Osteocyte (in vitro differentiated cells): ENCODE measurements at regions not wholly inside any gene's neighbourhood (a gene's known extent, or its start where the extent isn't known, plus 50 kb on each side); places are given as distances from the start of the nearest gene placed in this dataset.

Source experiments
- DNase-seq: peaks from one replicate; pipeline ENCODE4 v3.0.0; 2021; ENCODE audit warnings: mixed read lengths; ENCODE audit not compliant: unreplicated experiment; ENCODE audit errors: extremely low spot score
- H3K27ac Mint-ChIP-seq: one replicate; pipeline ENCODE4 v1.8.0; 2021; ENCODE audit warnings: mild to moderate bottlenecking, mixed read lengths; ENCODE audit not compliant: unreplicated experiment
- H3K27me3 Mint-ChIP-seq: one replicate; pipeline ENCODE4 v1.8.0; 2021; ENCODE audit warnings: mixed read lengths; ENCODE audit not compliant: unreplicated experiment
- H3K36me3 Mint-ChIP-seq: one replicate; pipeline ENCODE4 v1.8.0; 2021; ENCODE audit warnings: mixed read lengths; ENCODE audit not compliant: unreplicated experiment
- H3K4me1 Mint-ChIP-seq: one replicate; pipeline ENCODE4 v1.8.0; 2021; ENCODE audit warnings: mixed read lengths; ENCODE audit not compliant: unreplicated experiment
- H3K4me3 Mint-ChIP-seq: one replicate; pipeline ENCODE4 v1.8.0; 2021; ENCODE audit warnings: mild to moderate bottlenecking, moderate library complexity, mixed read lengths; ENCODE audit not compliant: unreplicated experiment
- H3K9me3 Mint-ChIP-seq: one replicate; pipeline ENCODE4 v1.8.0; 2021; ENCODE audit warnings: mixed read lengths; ENCODE audit not compliant: unreplicated experiment
- TF ChIP-seq, protein P1 (sequence below): fragments of 200-600 bp; sonication (generic); IDR thresholded peaks from 2 replicates; pipeline ENCODE4 v1.5.0; 2021; ENCODE audit warnings: antibody characterized with exemption, mild to moderate bottlenecking, moderate library complexity

DNA sequence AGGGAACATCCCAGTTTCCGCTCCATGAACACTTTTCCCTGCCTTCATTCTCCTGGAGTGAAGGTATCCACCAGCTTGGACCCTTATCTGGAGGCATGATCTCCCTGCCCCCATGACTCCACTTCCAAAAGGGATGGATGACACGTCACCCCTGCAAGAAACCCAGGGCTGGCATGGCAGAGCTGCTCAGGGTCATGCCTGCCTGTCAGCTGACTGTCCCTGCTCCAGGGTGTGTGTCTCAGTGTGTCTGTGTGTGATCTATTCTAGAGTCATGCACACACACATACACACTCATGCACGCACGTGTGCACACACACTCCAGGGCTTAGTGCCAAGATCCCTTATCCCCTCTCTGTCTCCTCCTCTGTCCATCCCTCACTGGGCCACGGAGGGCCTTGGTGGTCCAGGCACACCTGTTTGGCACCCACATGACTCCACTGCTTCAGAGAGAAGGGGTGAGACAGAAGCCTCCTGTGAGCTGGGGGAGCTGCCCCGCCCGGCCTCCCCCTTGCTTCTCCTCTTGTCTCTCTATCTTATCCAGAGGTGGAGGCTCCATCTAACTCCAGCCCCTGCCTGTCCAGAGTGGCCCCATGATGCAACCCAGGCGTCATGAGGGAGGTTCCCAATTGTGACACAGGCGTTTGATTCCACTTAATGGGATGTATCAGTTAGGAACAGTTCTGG is 290.9 kb downstream of the CDC5L start:
- Mint-ChIP-seq H3K4me1 (peaks cover 26% of the 10 kb centered on the region), H3K36me3 (no peaks in the 10 kb centered on the region), H3K27me3 (no peaks in the 10 kb centered on the region), H3K4me3 (no peak overlapping the region), H3K9me3 (no peaks in the 10 kb centered on the region), H3K27ac (no peak overlapping the region)
- TF ChIP-seq, protein P1, sequence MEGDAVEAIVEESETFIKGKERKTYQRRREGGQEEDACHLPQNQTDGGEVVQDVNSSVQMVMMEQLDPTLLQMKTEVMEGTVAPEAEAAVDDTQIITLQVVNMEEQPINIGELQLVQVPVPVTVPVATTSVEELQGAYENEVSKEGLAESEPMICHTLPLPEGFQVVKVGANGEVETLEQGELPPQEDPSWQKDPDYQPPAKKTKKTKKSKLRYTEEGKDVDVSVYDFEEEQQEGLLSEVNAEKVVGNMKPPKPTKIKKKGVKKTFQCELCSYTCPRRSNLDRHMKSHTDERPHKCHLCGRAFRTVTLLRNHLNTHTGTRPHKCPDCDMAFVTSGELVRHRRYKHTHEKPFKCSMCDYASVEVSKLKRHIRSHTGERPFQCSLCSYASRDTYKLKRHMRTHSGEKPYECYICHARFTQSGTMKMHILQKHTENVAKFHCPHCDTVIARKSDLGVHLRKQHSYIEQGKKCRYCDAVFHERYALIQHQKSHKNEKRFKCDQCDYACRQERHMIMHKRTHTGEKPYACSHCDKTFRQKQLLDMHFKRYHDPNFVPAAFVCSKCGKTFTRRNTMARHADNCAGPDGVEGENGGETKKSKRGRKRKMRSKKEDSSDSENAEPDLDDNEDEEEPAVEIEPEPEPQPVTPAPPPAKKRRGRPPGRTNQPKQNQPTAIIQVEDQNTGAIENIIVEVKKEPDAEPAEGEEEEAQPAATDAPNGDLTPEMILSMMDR, result no peak
- peak; percentile 75 for DNase-seq

GRCh38 chr6:44679438-44680201 is 292.1 kb downstream of the CDC5L start:
- Mint-ChIP-seq H3K4me3 (no peak overlapping the region), H3K27ac (no peak overlapping the region), H3K4me1 (peaks cover 26% of the 10 kb centered on the region), H3K36me3 (no peaks in the 10 kb centered on the region), H3K9me3 (no peaks in the 10 kb centered on the region), H3K27me3 (no peaks in the 10 kb centered on the region)
- peak; percentile 21 for DNase-seq
- TF ChIP-seq, protein P1, result no peak

- Mint-ChIP-seq H3K27ac (no peak overlapping the region), H3K27me3 (no peaks in the 10 kb centered on the region), H3K4me3 (no peak overlapping the region), H3K4me1 (peaks cover 26% of the 10 kb centered on the region), H3K36me3 (no peaks in the 10 kb centered on the region), H3K9me3 (no peaks in the 10 kb centered on the region)
- TF ChIP-seq, protein P1, result no peak
- DNase-seq, result peak; percentile 51
Observed at GRCh38 chr6:44680202-44680720, 292.8 kb downstream of the CDC5L start.

DNA sequence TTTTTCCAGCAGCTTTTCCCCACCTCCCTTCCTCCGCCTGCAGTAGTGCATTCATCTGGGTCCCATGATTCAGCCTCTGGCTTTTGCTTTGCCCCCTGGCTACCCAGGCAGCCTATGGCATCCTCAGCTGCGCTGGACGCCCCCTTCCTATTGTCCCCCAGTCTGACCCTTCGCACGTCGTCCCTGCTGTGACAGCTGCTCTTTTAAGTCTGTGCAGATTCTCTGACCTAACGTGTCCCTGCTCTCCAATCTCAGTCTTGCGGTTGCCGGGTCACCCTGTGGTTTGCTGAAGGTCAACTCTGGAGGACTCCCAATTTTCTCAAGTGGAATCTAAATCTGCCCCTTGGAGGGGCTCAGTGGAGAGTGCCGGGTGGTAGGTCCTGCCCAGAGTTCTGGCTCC is 294.3 kb downstream of the CDC5L start:
- H3K9me3 Mint-ChIP-seq, result peaks cover 3% of the 10 kb centered on the region
- H3K4me3 Mint-ChIP-seq, result no peak overlapping the region
- peaks cover 26% of the 10 kb centered on the region for H3K4me1 Mint-ChIP-seq
- TF ChIP-seq, protein P1, result no peak
- no peaks in the 10 kb centered on the region for H3K27me3 Mint-ChIP-seq
- peak overlapping the region; percentile 48 for H3K27ac Mint-ChIP-seq
- peaks cover 2% of the 10 kb centered on the region for H3K36me3 Mint-ChIP-seq
- peak; percentile 84 for DNase-seq

GRCh38 chr6:44682280-44682679 is 294.8 kb downstream of the CDC5L start:
- peaks cover 8% of the 10 kb centered on the region for H3K36me3 Mint-ChIP-seq
- peaks cover 26% of the 10 kb centered on the region for H3K4me1 Mint-ChIP-seq
- TF ChIP-seq, protein P1, result no peak
- H3K4me3 Mint-ChIP-seq, result no peak overlapping the region
- H3K27me3 Mint-ChIP-seq, result no peaks in the 10 kb centered on the region
- no peak overlapping the region for H3K27ac Mint-ChIP-seq
- DNase-seq, result peak; percentile 64
- H3K9me3 Mint-ChIP-seq, result peaks cover 8% of the 10 kb centered on the region
